A673 (cell line): ENCODE measurements at regions not wholly inside any gene's neighbourhood (a gene's known extent, or its start where the extent isn't known, plus 50 kb on each side); places are given as distances from the start of the nearest gene placed in this dataset.

Experiments
- BruUV-seq: library from RNA; stranded (reverse); fragments of 400-500 nt; replicated peaks from 2 replicates; lab custom pipeline; 2021; lab: Mats Ljungman, UMichigan
- CTCF ChIA-PET: fragments of 300-600 bp; sonication (Branson Sonifier 250); formaldehyde crosslinking; loops from one replicate; lab custom pipeline; 2022; ENCODE audit warnings: antibody characterized with exemption; lab: Charles Lee
- POLR2A ChIA-PET: fragments of 300-600 bp; sonication (Branson Sonifier 250); formaldehyde crosslinking; loops from one replicate; lab custom pipeline; 2022; ENCODE audit warnings: antibody characterized with exemption; ENCODE audit not compliant: low non-redundant PET; lab: Charles Lee
- DNase-seq: peaks from one replicate; pipeline ENCODE4 v3.0.0-alpha.2; 2015; ENCODE audit warnings: low spot score
- H3K27ac ChIP-seq: fragments of 200-600 bp; sonication (generic); 2 replicates; pipeline ENCODE4 v1.5.1; 2016; ENCODE audit warnings: mixed run types, low read depth, mild to moderate bottlenecking, mixed read lengths, antibody characterized with exemption, low read length; ENCODE audit not compliant: poor library complexity, severe bottlenecking
- H3K27me3 ChIP-seq: fragments of 200-600 bp; sonication (generic); replicated peaks from 2 replicates; pipeline ENCODE4 v1.6.1; 2017; ENCODE audit warnings: mixed run types, low read depth, mild to moderate bottlenecking, mixed read lengths, antibody characterized with exemption, low read length; ENCODE audit not compliant: insufficient read depth, poor library complexity
- H3K36me3 ChIP-seq: fragments of 200-600 bp; sonication (generic); 2 replicates; pipeline ENCODE4 v1.6.1; 2016; ENCODE audit warnings: mixed run types, mild to moderate bottlenecking, mixed read lengths, antibody characterized with exemption, low read length; ENCODE audit not compliant: insufficient read depth, poor library complexity, severe bottlenecking
- H3K4me1 ChIP-seq: fragments of 200-600 bp; sonication (generic); 2 replicates; pipeline ENCODE4 v1.6.1; 2017; ENCODE audit warnings: mixed run types, mild to moderate bottlenecking, mixed read lengths, antibody characterized with exemption, low read length; ENCODE audit not compliant: insufficient read depth, poor library complexity, severe bottlenecking
- H3K4me3 ChIP-seq: fragments of 200-600 bp; sonication (generic); 2 replicates; pipeline ENCODE4 v1.5.1; 2016; ENCODE audit warnings: low read depth, mixed run types, mild to moderate bottlenecking, mixed read lengths, low read length; ENCODE audit not compliant: poor library complexity, severe bottlenecking
- H3K9me3 ChIP-seq: fragments of 200-600 bp; sonication (generic); 2 replicates; pipeline ENCODE4 v1.6.1; 2016; ENCODE audit warnings: mixed run types, low read depth, mild to moderate bottlenecking, mixed read lengths, antibody characterized with exemption, low read length; ENCODE audit not compliant: poor library complexity, severe bottlenecking
- EZH2 ChIP-seq: fragments of 200-600 bp; sonication (generic); IDR thresholded peaks from 2 replicates; pipeline ENCODE4 v1.6.1; 2017; ENCODE audit warnings: borderline replicate concordance, low read depth, mild to moderate bottlenecking, mixed read lengths, antibody characterized with exemption, low read length; ENCODE audit not compliant: poor library complexity, severe bottlenecking
- intact Hi-C: fragments of 100-400 bp; cut with micrococcal nuclease; formaldehyde crosslinking; loops from one replicate; pipeline ENCODE4 v1.10.0; 2022; ENCODE audit not compliant: unreplicated experiment
- TF ChIP-seq, protein P1 (sequence below): fragments of 300-800, 200-600 bp; sonication (generic); conservative IDR thresholded peaks from 2 replicates; pipeline ENCODE4 v1.5.1; 2017; ENCODE audit warnings: low read depth, mild to moderate bottlenecking, antibody characterized with exemption, low read length, moderate library complexity, mixed read lengths

DNA sequence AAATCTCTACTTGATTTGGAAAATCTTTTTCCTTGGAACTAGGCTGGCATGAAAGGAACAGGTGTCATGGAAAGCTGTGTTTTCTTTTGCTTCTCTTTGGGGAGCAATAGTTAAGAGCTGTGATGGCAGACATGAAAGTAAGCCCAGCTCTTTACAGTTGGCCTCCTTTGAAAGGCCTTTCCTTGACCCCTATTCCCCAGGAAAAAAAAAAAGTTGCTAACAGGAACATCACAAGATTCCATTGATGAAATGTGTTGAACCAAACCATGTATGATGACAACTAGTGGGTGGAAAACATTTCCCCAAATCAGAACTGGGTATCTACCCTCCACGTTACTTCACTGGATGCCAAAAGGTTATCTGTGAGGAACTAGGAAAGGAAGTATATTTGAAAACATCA is 190.7 kb upstream of the RPL34 start:
- CTCF ChIA-PET = no interaction called here
- Histone ChIP-seq H3K27ac (no peak overlapping the region), H3K4me1 (no peaks in the 10 kb centered on the region), H3K36me3 (no peaks in the 10 kb centered on the region), H3K9me3 (no peaks in the 10 kb centered on the region), H3K27me3 (no peaks in the 10 kb centered on the region), H3K4me3 (no peak overlapping the region)
- BruUV-seq = no TSS peak
- POLR2A ChIA-PET = no interaction called here
- intact Hi-C loops = no loop called here
- DNase-seq = no peak
- no peak for TF ChIP-seq EZH2
- TF ChIP-seq, protein P1, sequence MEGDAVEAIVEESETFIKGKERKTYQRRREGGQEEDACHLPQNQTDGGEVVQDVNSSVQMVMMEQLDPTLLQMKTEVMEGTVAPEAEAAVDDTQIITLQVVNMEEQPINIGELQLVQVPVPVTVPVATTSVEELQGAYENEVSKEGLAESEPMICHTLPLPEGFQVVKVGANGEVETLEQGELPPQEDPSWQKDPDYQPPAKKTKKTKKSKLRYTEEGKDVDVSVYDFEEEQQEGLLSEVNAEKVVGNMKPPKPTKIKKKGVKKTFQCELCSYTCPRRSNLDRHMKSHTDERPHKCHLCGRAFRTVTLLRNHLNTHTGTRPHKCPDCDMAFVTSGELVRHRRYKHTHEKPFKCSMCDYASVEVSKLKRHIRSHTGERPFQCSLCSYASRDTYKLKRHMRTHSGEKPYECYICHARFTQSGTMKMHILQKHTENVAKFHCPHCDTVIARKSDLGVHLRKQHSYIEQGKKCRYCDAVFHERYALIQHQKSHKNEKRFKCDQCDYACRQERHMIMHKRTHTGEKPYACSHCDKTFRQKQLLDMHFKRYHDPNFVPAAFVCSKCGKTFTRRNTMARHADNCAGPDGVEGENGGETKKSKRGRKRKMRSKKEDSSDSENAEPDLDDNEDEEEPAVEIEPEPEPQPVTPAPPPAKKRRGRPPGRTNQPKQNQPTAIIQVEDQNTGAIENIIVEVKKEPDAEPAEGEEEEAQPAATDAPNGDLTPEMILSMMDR = no peak

DNA sequence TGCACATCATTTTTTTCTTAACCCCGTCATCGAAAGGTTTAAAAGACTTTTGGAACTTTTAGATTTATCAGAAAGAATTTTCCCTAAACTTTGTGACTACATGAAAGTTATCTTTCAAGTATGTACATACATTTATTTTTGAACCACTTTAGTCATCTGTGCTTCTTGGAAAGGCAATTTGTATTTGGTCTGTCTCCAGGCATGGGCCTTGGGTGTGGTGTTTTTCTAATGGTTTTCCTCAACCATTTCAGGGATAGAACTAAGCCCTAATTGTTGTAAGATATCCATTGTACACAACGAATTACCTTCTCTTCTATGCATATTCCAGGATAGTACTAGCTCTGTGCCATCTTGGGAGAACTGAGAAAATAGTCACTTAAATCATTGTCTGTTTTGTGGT is 191.5 kb upstream of the RPL34 start:
- POLR2A ChIA-PET = no interaction called here
- BruUV-seq = no TSS peak
- TF ChIP-seq EZH2 = no peak
- TF ChIP-seq, protein P1 = no peak

DNA sequence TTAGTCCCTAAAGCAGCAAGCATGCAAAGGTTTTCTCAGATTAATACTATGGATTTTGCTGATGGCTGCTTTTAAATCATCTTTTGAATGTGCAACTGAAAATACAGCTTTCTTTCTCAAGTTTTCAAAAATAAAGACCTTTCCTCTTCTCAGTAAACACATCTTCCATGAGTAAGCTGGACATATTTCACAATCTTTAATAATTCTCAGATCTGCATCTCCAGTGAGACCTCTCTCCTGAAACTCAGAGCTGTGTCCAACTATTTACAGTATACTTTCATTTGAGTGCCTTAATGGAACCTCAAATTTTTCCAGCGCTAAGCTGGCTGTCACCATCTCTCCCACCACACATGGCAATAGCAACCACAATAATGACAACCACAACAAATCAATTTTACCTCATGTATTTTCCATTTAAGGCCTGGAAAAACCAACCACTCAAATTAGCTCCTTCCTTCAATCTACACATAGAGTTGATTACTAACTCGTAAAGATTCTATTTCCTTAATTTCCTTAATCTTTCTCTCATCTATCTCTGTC is 192.4 kb upstream of the RPL34 start:
- Histone ChIP-seq H3K27me3 (no peaks in the 10 kb centered on the region), H3K27ac (no peak overlapping the region), H3K4me1 (no peaks in the 10 kb centered on the region), H3K36me3 (no peaks in the 10 kb centered on the region), H3K9me3 (no peaks in the 10 kb centered on the region), H3K4me3 (no peak overlapping the region)
- POLR2A ChIA-PET = interaction anchor here (0.9 kb wide), 1 partner anchor 40 kb away, joined by 3 read pairs; no protein-coding TSS in a partner anchor
- no peak for DNase-seq
- CTCF ChIA-PET = interaction anchor here (0.7 kb wide), 1 partner anchor 906 kb away, joined by 3 read pairs; no protein-coding TSS in a partner anchor
- intact Hi-C loops = no loop called here
- BruUV-seq = no TSS peak
- no peak for TF ChIP-seq EZH2
- TF ChIP-seq, protein P1 = no peak

More for the DNA sequence above, 191.5 kb upstream of the RPL34 start:
- no peaks in the 10 kb centered on the region for H3K36me3 ChIP-seq
- CTCF ChIA-PET = no interaction called here
- intact Hi-C loops = no loop called here
- H3K27ac ChIP-seq = no peak overlapping the region
- no peak for DNase-seq
- no peak overlapping the region for H3K4me3 ChIP-seq
- no peaks in the 10 kb centered on the region for H3K4me1 ChIP-seq
- no peaks in the 10 kb centered on the region for H3K27me3 ChIP-seq
- no peaks in the 10 kb centered on the region for H3K9me3 ChIP-seq
